ENCODE measurements at regions not wholly inside any gene's neighbourhood (a gene's known extent, or its start where the extent isn't known, plus 50 kb on each side); places are given as distances from the start of the nearest gene placed in this dataset.

DNA sequence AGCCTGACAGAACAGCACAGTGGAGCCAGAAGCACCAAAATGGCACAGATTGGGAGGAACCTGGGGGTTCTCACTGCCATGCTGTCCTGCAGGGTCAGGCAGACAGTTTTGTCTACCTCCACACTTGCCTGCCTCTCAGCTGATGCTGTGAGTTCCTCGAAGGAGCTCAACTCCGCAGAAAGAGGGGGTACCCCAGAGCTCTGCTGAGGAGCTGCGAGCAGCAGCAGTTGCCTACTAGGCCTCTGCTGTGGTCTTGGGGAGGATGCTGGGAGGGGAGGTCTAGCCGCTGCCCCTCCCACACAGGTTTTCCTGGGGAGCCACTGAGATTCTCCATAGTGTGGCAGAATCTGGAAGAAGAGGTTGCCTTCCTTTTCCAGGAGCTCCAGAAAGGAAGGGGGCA, 192.5 kb downstream of the FOXD2 start:
- TF ChIP-seq POLR2AphosphoS5 (IDR thresholded peaks at IDR 0.05; ENCODE audit: low read depth) (no peak), GABPA (IDR thresholded peaks at IDR 0.05; ENCODE audit: low read depth) (no peak), SPI1 (IDR thresholded peaks at IDR 0.05; ENCODE audit: borderline replicate concordance, low read depth) (no peak)
- TF ChIP-seq, protein P1, sequence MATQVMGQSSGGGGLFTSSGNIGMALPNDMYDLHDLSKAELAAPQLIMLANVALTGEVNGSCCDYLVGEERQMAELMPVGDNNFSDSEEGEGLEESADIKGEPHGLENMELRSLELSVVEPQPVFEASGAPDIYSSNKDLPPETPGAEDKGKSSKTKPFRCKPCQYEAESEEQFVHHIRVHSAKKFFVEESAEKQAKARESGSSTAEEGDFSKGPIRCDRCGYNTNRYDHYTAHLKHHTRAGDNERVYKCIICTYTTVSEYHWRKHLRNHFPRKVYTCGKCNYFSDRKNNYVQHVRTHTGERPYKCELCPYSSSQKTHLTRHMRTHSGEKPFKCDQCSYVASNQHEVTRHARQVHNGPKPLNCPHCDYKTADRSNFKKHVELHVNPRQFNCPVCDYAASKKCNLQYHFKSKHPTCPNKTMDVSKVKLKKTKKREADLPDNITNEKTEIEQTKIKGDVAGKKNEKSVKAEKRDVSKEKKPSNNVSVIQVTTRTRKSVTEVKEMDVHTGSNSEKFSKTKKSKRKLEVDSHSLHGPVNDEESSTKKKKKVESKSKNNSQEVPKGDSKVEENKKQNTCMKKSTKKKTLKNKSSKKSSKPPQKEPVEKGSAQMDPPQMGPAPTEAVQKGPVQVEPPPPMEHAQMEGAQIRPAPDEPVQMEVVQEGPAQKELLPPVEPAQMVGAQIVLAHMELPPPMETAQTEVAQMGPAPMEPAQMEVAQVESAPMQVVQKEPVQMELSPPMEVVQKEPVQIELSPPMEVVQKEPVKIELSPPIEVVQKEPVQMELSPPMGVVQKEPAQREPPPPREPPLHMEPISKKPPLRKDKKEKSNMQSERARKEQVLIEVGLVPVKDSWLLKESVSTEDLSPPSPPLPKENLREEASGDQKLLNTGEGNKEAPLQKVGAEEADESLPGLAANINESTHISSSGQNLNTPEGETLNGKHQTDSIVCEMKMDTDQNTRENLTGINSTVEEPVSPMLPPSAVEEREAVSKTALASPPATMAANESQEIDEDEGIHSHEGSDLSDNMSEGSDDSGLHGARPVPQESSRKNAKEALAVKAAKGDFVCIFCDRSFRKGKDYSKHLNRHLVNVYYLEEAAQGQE (IDR thresholded peaks at IDR 0.05; ENCODE audit: insufficient replicate concordance, low read depth): no peak
- TF ChIP-seq, protein P2, sequence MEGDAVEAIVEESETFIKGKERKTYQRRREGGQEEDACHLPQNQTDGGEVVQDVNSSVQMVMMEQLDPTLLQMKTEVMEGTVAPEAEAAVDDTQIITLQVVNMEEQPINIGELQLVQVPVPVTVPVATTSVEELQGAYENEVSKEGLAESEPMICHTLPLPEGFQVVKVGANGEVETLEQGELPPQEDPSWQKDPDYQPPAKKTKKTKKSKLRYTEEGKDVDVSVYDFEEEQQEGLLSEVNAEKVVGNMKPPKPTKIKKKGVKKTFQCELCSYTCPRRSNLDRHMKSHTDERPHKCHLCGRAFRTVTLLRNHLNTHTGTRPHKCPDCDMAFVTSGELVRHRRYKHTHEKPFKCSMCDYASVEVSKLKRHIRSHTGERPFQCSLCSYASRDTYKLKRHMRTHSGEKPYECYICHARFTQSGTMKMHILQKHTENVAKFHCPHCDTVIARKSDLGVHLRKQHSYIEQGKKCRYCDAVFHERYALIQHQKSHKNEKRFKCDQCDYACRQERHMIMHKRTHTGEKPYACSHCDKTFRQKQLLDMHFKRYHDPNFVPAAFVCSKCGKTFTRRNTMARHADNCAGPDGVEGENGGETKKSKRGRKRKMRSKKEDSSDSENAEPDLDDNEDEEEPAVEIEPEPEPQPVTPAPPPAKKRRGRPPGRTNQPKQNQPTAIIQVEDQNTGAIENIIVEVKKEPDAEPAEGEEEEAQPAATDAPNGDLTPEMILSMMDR (IDR thresholded peaks at IDR 0.05; ENCODE audit: insufficient read depth, low read length): no peak
- no peak for DNase-seq (ENCODE audit: low read depth in 1 of 2, low spot score in 1 of 2)
- Histone ChIP-seq H3K27ac (replicated peaks) (no peak overlapping the region), H3K4me3 (replicated peaks; ENCODE audit: insufficient read depth, low read length) (no peak overlapping the region), H3K27me3 (ENCODE audit: insufficient read depth, poor library complexity, severe bottlenecking) (no peaks in the 10 kb centered on the region)

DNA sequence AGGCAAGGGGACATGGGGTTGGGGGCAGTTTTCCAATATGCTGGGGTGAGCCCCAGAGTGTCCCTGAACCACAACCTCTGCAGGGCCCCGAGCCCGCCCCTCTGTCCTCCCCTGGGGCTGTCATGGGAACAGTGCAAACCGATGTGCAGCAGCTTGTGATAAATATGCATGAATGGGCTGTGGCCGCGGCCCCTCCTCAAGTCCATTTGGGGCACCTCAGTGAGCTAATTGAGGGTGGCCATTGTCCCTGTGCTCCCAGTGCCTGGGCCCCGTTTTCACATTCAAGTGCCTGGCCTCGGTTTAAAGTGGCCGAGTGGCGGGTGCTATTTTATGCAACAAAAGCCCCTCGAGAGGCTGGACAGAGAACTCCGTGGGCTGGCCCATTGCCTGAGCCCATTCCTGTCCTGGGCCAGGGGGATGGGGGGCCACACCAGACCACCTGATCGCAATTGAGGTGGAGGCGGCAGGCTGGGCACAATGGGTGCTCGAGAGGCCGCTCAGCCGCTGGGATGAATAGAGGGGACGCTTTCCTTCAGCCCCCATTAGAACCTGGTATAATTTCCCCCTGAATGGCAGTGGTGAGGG, 193.7 kb downstream of the FOXD2 start:
- TF ChIP-seq POLR2AphosphoS5 (IDR thresholded peaks at IDR 0.05; ENCODE audit: low read depth): no peak
- H3K27ac ChIP-seq (replicated peaks): no peak overlapping the region
- no peaks in the 10 kb centered on the region for H3K27me3 ChIP-seq (ENCODE audit: insufficient read depth, poor library complexity, severe bottlenecking)
- DNase-seq (ENCODE audit: low read depth in 1 of 2, low spot score in 1 of 2): no peak
- H3K4me3 ChIP-seq (replicated peaks; ENCODE audit: insufficient read depth, low read length): no peak overlapping the region

DNA sequence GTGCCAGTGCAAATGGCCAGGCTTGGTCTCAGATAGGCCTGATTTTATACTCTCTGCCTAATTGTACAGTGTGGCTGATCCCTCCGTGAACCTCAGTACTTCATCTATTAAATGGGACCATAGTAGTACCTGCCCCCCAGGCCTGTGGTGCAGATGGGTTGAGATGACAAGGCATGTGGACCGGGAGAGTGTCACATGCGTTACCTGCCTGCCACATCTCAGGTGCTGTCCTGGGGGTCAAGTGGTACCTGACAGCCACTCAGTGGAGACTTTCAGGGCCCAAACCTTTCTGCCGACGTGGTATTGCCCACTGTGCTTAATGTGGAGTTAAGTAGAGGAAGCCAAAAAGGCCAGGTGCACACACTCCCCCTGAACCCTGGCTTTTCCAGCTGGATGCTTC, 197.3 kb downstream of the FOXD2 start:
- no peak overlapping the region for H3K4me3 ChIP-seq (replicated peaks; ENCODE audit: insufficient read depth, low read length)
- no peak overlapping the region for H3K27ac ChIP-seq (replicated peaks)
- DNase-seq (ENCODE audit: low read depth in 1 of 2, low spot score in 1 of 2): no peak
- no peaks in the 10 kb centered on the region for H3K27me3 ChIP-seq (ENCODE audit: insufficient read depth, poor library complexity, severe bottlenecking)
- TF ChIP-seq SPI1 (IDR thresholded peaks at IDR 0.05; ENCODE audit: borderline replicate concordance, low read depth) (no peak), GABPA (IDR thresholded peaks at IDR 0.05; ENCODE audit: low read depth) (no peak), POLR2AphosphoS5 (IDR thresholded peaks at IDR 0.05; ENCODE audit: low read depth) (no peak)
- TF ChIP-seq, protein P1 (IDR thresholded peaks at IDR 0.05; ENCODE audit: insufficient replicate concordance, low read depth): no peak
- TF ChIP-seq, protein P2 (IDR thresholded peaks at IDR 0.05; ENCODE audit: insufficient read depth, low read length): no peak

DNA sequence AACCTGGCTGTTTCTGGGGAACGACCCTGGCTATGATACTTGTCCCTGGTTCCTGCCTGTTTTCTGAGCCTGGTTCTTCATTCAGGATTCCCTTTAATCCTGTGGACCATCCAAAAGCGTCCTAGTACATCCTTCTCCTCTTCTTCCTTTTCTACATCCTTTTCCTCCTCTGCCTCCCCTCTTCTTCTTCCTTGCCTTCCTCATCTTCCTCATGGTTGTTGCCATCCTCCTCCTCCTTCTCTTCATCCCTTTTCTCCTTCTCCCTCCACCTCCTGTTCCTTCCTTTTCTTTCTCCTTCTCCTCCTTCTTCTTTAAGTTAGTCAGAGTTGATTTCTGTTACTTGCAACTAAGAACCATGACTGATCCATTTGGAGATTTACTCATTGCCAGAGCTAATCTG, 197.8 kb downstream of the FOXD2 start:
- H3K27ac ChIP-seq (replicated peaks): no peak overlapping the region
- TF ChIP-seq SPI1 (IDR thresholded peaks at IDR 0.05; ENCODE audit: borderline replicate concordance, low read depth): no peak
- TF ChIP-seq, protein P2 (IDR thresholded peaks at IDR 0.05; ENCODE audit: insufficient read depth, low read length): no peak
- TF ChIP-seq POLR2AphosphoS5 (IDR thresholded peaks at IDR 0.05; ENCODE audit: low read depth): no peak
- no peak for TF ChIP-seq GABPA (IDR thresholded peaks at IDR 0.05; ENCODE audit: low read depth)
- TF ChIP-seq, protein P1 (IDR thresholded peaks at IDR 0.05; ENCODE audit: insufficient replicate concordance, low read depth): no peak
- DNase-seq (ENCODE audit: low read depth in 1 of 2, low spot score in 1 of 2): no peak
- no peak overlapping the region for H3K4me3 ChIP-seq (replicated peaks; ENCODE audit: insufficient read depth, low read length)
- H3K27me3 ChIP-seq (ENCODE audit: insufficient read depth, poor library complexity, severe bottlenecking): no peaks in the 10 kb centered on the region
